Tongue (tissue), 1 donor: ENCODE measurements at regions not wholly inside any gene's neighbourhood (a gene's known extent, or its start where the extent isn't known, plus 50 kb on each side); places are given as distances from the start of the nearest gene placed in this dataset.
"Not testable (repeated sequence)": the region's sequence is repeated elsewhere in the genome, so short reads cannot be mapped to it uniquely, and the experiment has no call there.

Source experiments
- DNase-seq: peaks from one replicate; pipeline ENCODE4 v3.0.0-alpha.2; 2015

GRCh38 chr16:88202207-88202745 is 180.5 kb upstream of the ZNF469 start:
- no peak for DNase-seq

- not testable (repeated sequence) for DNase-seq
Observed at GRCh38 chr16:88202856-88203681, 179.7 kb upstream of the ZNF469 start.

GRCh38 chr16:88204131-88205110 is 178.3 kb upstream of the ZNF469 start:
- not testable (repeated sequence) for DNase-seq

GRCh38 chr16:88205482-88205881 is 177.3 kb upstream of the ZNF469 start:
- DNase-seq = not testable (repeated sequence)

GRCh38 chr16:88206006-88206405 is 176.8 kb upstream of the ZNF469 start:
- DNase-seq = not testable (repeated sequence)

GRCh38 chr16:88206516-88206915 is 176.2 kb upstream of the ZNF469 start:
- not testable (repeated sequence) for DNase-seq

- no peak for DNase-seq
Observed at GRCh38 chr16:88208112-88208511, 174.6 kb upstream of the ZNF469 start.

DNA sequence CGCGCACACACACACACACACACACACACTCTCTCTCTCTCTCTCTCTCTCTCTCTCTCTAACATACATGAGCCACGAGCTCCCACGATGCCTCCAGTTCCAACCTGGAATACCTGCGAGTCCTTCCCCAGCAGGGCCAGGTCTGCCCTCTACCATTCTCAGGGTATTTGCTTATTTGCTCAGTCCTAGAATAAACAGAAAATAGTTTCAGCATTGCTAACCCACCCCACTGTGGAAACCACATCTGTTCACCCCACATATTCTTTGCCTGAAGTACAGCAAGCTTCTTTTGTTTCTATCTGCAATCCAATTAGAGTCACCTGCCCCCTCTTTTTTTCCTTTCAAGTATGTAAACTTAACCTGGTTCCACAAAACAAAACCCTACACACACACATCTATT is 174.0 kb upstream of the ZNF469 start:
- not testable (repeated sequence) for DNase-seq

- not testable (repeated sequence) for DNase-seq
Observed at GRCh38 chr16:88209579-88209978, 173.2 kb upstream of the ZNF469 start.

- DNase-seq = not testable (repeated sequence)
Observed at GRCh38 chr16:88213937-88214336, 168.8 kb upstream of the ZNF469 start.

DNA sequence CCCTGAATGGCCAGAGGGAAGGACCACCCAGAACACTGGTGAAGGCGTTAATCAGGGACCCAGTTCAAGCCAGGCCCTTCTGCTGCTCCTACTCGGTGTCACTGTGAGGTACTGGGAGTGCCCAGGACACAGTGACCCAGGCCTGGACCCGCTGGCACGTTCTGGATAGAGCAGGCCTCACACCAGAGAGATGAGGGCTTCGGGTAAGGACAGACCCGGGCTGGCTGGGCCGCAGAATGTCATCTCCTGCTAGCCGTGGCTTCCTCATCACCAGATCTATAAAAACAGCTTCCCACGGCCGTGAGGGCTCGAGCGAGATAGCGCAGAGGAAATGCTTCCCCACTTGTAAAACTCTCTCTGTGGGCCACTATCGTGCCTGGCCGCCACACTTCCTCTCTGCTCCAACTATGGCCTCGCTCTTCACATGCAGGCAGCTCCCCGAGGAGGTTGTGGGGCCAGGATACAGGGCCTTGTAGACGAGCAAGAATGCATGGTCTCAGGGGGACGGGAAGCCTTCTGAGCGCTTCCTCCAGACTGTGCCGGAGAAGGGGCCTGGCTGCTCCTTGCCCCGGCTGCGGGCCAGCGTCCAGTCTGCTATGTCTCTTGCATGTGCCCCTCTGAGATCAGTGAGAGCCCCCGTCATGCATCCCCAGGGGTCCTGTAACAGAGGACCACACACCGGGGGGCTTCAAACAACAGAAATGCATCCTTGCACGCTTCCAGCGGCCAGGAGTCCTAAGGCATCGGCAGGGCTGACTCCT is 161.6 kb upstream of the ZNF469 start:
- DNase-seq = not testable (repeated sequence)

- DNase-seq = not testable (repeated sequence)
Observed at GRCh38 chr16:88223696-88224095, 159.1 kb upstream of the ZNF469 start.

DNA sequence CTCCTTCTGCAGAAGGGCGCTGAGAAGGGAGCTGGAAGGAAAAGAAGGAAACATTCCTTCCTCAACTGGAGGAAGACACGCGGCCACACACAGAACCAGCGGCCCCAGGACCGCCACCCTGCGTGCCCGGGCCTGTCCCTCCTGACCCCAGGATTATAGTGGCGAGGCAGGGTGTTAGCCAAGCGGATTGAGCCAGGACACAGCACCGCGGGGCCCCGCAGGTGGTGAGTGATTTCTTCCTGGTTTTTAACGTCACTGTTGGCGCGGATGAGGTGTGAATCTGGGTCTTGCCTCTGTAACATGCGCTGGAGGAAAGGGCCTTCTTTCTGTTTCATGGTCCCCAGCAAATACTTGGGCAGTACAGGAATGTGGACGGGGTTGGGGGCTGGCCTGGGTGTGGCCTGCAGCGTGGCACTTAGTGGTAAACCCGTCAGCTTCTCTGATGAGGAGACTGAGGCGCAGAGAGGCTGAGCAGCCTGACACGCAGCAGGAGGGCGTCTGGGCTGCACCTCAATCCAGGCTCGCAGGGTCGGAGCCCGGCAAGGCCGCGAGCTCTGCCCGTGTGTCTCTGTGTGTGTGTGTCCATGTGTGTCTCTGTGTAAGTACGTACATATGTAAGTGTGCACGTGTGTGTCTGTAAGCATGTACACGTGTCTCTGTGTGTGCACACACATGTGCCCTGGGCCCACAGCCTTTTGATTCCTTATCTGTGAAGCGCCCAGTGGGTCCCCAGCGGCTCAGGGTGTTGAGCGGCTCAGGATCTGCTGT is 158.4 kb upstream of the ZNF469 start:
- DNase-seq = not testable (repeated sequence)

DNA sequence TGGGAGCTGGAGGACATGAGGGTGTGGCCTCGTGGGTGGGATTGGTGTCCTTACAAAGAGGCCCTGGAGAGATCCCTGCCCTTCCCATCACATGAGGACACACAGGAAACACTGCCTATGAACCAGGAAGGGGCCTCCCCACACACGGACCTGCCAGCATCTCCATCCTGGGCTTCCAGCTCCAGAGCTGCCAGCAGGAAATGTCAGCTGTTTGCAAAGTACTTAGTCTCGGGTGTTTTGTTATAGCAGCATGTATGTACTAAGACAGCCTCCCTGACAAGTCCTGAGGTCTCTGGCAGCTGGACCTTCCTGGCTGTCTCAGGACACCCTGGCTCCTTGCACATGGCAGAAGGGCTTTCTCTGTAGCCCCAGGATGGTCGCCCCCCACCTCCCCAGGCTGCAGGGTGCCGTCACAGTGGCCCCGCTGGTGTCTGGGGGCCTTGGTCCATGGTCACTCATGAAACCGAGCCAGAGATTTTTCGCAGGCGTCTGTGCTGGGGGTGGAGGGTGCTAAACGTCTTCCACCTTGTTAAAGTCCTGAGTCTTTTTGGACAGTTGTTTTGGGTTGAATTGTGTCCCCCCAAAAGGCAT is 157.0 kb upstream of the ZNF469 start:
- not testable (repeated sequence) for DNase-seq

DNA sequence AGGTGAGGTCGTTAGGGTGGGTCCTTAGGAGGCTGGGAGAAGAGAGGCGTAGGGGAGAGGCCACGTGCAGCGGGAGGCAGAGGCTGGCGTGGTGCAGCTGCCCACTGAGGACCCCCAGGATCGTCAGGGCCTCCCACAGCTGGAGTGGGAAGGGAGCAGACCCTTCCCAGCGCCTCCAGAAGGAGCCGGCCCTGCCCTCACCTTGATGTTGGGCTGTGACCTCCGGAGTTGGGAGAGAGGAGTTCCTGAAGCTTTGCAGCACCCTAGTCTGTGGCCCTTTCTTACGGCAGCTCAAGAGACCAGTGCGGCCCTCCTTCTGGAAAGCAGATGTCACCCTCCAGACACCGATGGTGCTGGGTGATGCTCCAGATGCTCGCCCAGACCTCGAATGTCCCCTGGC is 156.5 kb upstream of the ZNF469 start:
- DNase-seq = not testable (repeated sequence)

- DNase-seq = not testable (repeated sequence)
Observed at GRCh38 chr16:88227026-88227721, 155.6 kb upstream of the ZNF469 start.

DNA sequence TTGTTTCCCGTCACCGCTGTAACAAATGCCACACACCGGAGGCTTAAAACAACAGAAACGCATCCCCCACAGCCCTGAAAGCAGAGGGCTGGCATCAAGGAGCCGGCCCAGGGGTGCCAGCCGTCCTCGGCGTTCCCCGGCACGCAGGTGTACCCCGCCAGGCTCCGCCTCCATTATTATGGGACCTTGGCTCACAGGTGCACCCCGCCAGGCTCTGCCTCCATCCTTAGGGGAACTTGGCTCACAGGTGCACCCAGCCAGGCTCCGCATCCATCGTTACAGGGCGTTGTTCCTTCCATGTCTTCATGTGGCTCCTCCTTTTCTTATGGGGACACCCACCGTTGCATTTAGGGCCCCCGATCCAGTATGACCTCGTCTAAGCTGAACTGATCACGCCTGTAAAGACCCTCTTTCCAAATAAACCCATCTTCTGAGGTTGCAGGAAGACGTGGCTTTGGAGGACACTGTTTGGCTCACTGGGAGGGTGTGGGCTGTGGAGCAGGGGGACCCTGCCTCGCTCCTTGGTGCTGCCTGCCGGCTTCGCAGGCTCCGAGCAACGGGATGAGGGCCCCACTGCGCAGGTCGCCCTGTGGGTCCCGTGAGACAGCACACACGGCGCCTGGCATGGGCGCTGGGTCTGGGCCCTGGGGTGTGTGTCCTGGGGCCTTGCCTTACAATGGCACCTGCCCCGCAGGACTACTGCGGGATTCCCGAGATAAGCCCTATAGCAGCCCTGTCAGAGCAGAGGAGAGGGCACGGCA is 154.9 kb upstream of the ZNF469 start:
- DNase-seq = not testable (repeated sequence)

DNA sequence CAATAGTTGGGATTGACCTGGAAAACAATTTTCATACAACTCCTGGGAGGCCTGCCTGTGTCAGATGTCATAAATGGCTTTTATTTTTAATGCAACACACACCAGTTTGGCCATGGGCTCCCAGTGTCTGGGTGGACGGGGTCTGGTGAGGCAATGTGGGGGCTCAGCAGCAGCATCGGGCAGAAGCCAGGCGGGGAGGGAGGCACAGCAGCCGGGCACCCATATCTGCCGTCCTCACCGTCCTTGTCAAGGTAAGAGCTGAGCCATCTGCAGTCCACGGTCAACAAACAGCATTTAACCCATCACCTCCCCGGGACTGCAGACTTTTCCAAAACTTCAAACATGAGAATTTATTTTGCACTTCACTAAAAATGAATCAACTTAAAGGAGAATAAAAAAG is 154.0 kb upstream of the ZNF469 start:
- DNase-seq = not testable (repeated sequence)

GRCh38 chr16:88229710-88230109 is 153.0 kb upstream of the ZNF469 start:
- not testable (repeated sequence) for DNase-seq
